ENCODE measurements at regions not wholly inside any gene's neighbourhood (a gene's known extent, or its start where the extent isn't known, plus 50 kb on each side); places are given as distances from the start of the nearest gene placed in this dataset.
"Not testable (repeated sequence)": the region's sequence is repeated elsewhere in the genome, so short reads cannot be mapped to it uniquely, and the experiment has no call there.

- TF ChIP-seq CTCF (IDR thresholded peaks at IDR 0.05; ENCODE audit: low read length); EZH2 (optimal IDR thresholded peaks at IDR 0.05; ENCODE audit: low read depth, low read length); EZH2phosphoT487 (IDR thresholded peaks at IDR 0.05; ENCODE audit: low read length): not testable (repeated sequence)
Measured at GRCh38 chr16:16648002-16648401, 269.1 kb downstream of the NPIPA7 start.
